Smooth muscle cell (in vitro differentiated cells): ENCODE measurements at regions not wholly inside any gene's neighbourhood (a gene's known extent, or its start where the extent isn't known, plus 50 kb on each side); places are given as distances from the start of the nearest gene placed in this dataset.

Experiments used
- DNase-seq: peaks from one replicate; lab custom pipeline; 2025; ENCODE audit not compliant: unreplicated experiment; lab: John Stamatoyannopoulos, UW
- H2AFZ ChIP-seq: fragments of 200-600 bp; sonication (generic); 2 replicates; pipeline ENCODE4 v1.6.0; 2016; ENCODE audit warnings: antibody characterized with exemption, low read depth, mild to moderate bottlenecking
- H3F3A ChIP-seq: fragments of 200-600 bp; sonication (generic); 2 replicates; pipeline ENCODE4 v1.6.0; 2017; ENCODE audit warnings: antibody characterized with exemption, low read depth
- H3K27ac ChIP-seq: fragments of 200-600 bp; sonication (generic); 2 replicates; pipeline ENCODE4 v1.5.1; 2016; ENCODE audit warnings: low read depth, mild to moderate bottlenecking
- H3K27me3 ChIP-seq: fragments of 200-600 bp; sonication (generic); 2 replicates; pipeline ENCODE4 v1.6.1; 2016; ENCODE audit warnings: low read depth, mild to moderate bottlenecking
- H3K36me3 ChIP-seq: fragments of 200-600 bp; sonication (generic); 2 replicates; pipeline ENCODE4 v1.5.1; 2016; ENCODE audit warnings: low read depth
- H3K4me1 ChIP-seq: fragments of 200-600 bp; sonication (generic); 2 replicates; pipeline ENCODE4 v1.5.1; 2016; ENCODE audit warnings: low read depth
- H3K4me2 ChIP-seq: fragments of 200-600 bp; sonication (generic); 2 replicates; pipeline ENCODE4 v1.6.0; 2016; ENCODE audit warnings: mild to moderate bottlenecking
- H3K4me3 ChIP-seq: fragments of 200-600 bp; sonication (generic); 2 replicates; pipeline ENCODE4 v1.5.1; 2016; ENCODE audit warnings: mild to moderate bottlenecking
- H3K79me2 ChIP-seq: fragments of 200-600 bp; sonication (generic); 2 replicates; pipeline ENCODE4 v1.6.0; 2016; ENCODE audit warnings: low read depth, mild to moderate bottlenecking
- H3K9ac ChIP-seq: fragments of 200-600 bp; sonication (generic); 2 replicates; pipeline ENCODE4 v1.6.0; 2016; ENCODE audit warnings: low read depth
- H3K9me3 ChIP-seq: fragments of 200-600 bp; sonication (generic); replicated peaks from 2 replicates; pipeline ENCODE4 v1.5.1; 2016; ENCODE audit warnings: low read depth
- H4K20me1 ChIP-seq: fragments of 200-600 bp; sonication (generic); 2 replicates; pipeline ENCODE4 v1.6.0; 2016; ENCODE audit warnings: low read depth
- CTCF ChIP-seq: fragments of 200-600 bp; sonication (generic); IDR thresholded peaks from 2 replicates; pipeline ENCODE4 v1.5.1; 2017; ENCODE audit warnings: borderline replicate concordance, mild to moderate bottlenecking, antibody characterized with exemption; ENCODE audit not compliant: insufficient read depth, poor library complexity, severe bottlenecking
- WGBS: methylation state at CpG from one replicate; pipeline ENCODE4 v1.1.7; 2016; ENCODE audit warnings: low lambda C conversion rate; 5-methylcytosine and 5-hydroxymethylcytosine counted together

GRCh38 chr5:145466533-145466932, 368.6 kb downstream of the PRELID2 start:
- Histone ChIP-seq H3K4me3 (no peak overlapping the region), H4K20me1 (no peaks in the 10 kb centered on the region), H3K4me1 (peaks cover 8% of the 10 kb centered on the region), H3K36me3 (no peaks in the 10 kb centered on the region), H3K9ac (no peak overlapping the region), H3K79me2 (no peaks in the 10 kb centered on the region), H3K27ac (no peak overlapping the region), H3F3A (peaks cover 1% of the 10 kb centered on the region), H3K27me3 (no peaks in the 10 kb centered on the region), H3K4me2 (no peak overlapping the region), H2AFZ (no peak overlapping the region), H3K9me3 (no peaks in the 10 kb centered on the region)
- TF ChIP-seq CTCF: no peak
- DNase-seq: no peak
- WGBS: 94% methylated on average over 1 of the region's 1 CpG

GRCh38 chr5:145465474-145466263, 369.5 kb downstream of the PRELID2 start:
- Histone ChIP-seq H3F3A (no peaks in the 10 kb centered on the region), H3K79me2 (no peaks in the 10 kb centered on the region), H3K9me3 (no peaks in the 10 kb centered on the region), H3K4me2 (no peak overlapping the region), H3K4me3 (no peak overlapping the region), H3K9ac (no peak overlapping the region), H2AFZ (no peak overlapping the region), H3K4me1 (no peaks in the 10 kb centered on the region), H3K27ac (no peak overlapping the region), H3K36me3 (no peaks in the 10 kb centered on the region), H4K20me1 (no peaks in the 10 kb centered on the region), H3K27me3 (no peaks in the 10 kb centered on the region)
- TF ChIP-seq CTCF: no peak
- no peak for DNase-seq
- 86% methylated on average over 6 of the region's 6 CpGs for WGBS

- H3K36me3 ChIP-seq: no peaks in the 10 kb centered on the region
- 86% methylated on average over 1 of the region's 1 CpG for WGBS
These were observed 371.0 kb downstream of the PRELID2 start for GRCh38 chr5:145464171-145464570.

More at GRCh38 chr5:145464171-145464570, 371.0 kb downstream of the PRELID2 start:
- no peak overlapping the region for H3K4me3 ChIP-seq
- H3K4me2 ChIP-seq: no peak overlapping the region
- H3K27ac ChIP-seq: no peak overlapping the region
- no peaks in the 10 kb centered on the region for H3K9me3 ChIP-seq
- H3K79me2 ChIP-seq: no peaks in the 10 kb centered on the region
- H3K27me3 ChIP-seq: no peaks in the 10 kb centered on the region
- TF ChIP-seq CTCF: no peak
- H3K4me1 ChIP-seq: no peaks in the 10 kb centered on the region
- no peak overlapping the region for H2AFZ ChIP-seq
- H3K9ac ChIP-seq: no peak overlapping the region
- no peaks in the 10 kb centered on the region for H4K20me1 ChIP-seq
- no peaks in the 10 kb centered on the region for H3F3A ChIP-seq
- no peak for DNase-seq
